Pancreas (tissue), 10 donors: ENCODE measurements at regions not wholly inside any gene's neighbourhood (a gene's known extent, or its start where the extent isn't known, plus 50 kb on each side); places are given as distances from the start of the nearest gene placed in this dataset.

Experiments used
- ATAC-seq, 4 donors: fragments of 200-7000 bp; cut with Tn5 transposase; one replicate each; pipeline versions ENCODE4 v1.8.0 to v1.9.1; 2020; ENCODE audit warnings: mild to moderate bottlenecking in 4 of 4, moderate library complexity in 4 of 4
- DNase-seq, 6 donors: peaks; one replicate each; pipeline ENCODE4 v3.0.0-alpha.2; 2020
- FAIRE-seq: peaks from 2 replicates; lab custom pipeline; 2012; peaks lifted over from hg19 to GRCh38; lab: Jason Lieb, UNC
- H3K27ac ChIP-seq, 4 donors: fragments of 200-600 bp; sonication (generic); 1 replicate in 3 of 4; 2 replicates in 1 of 4; pipeline versions ENCODE4 v1.5.0 to v1.8.0; 2020
- H3K27me3 ChIP-seq, 4 donors: fragments of 200-600 bp; one replicate each; pipeline ENCODE4 v1.8.0; 2021
- H3K36me3 ChIP-seq, 3 donors: fragments of 200-600 bp; sonication (generic) in 1 of 3; one replicate each; pipeline versions ENCODE4 v1.5.0 to v1.8.0; 2020 to 2021
- H3K4me1 ChIP-seq, 3 donors: fragments of 200-600 bp; one replicate each; pipeline ENCODE4 v1.8.0; 2021
- H3K4me3 ChIP-seq, 4 donors: fragments of 200-600 bp; sonication (generic) in 2 of 4; one replicate each; pipeline versions ENCODE4 v1.5.0 to v1.8.0; 2020 to 2021
- H3K9me3 ChIP-seq, 4 donors: fragments of 200-600 bp; one replicate each; pipeline ENCODE4 v1.8.0; 2021
- CTCF ChIP-seq, 4 donors: fragments of 200-600 bp; sonication (generic) in 3 of 4; IDR thresholded peaks; one replicate each; pipeline versions ENCODE4 v1.5.0 to v1.8.0; 2021; ENCODE audit warnings: antibody characterized with exemption in 4 of 4
- WGBS, 2 donors: extraction: QIAGEN DNeasy Blood & Tissue Kit; methylation state at CpG; one replicate each; pipeline ENCODE4 v1.1.7; 2013; 5-methylcytosine and 5-hydroxymethylcytosine counted together
- intact Hi-C, 3 donors: fragments of 100-400 bp; cut with DNase I; formaldehyde crosslinking; loops; one replicate each; pipeline versions ENCODE4 v1.11.1 to v1.14.2; 2022
- donor health status: healthy with polysubstance abuse.
- donor health status: DM: no; HTN: no; CAD: no; lungs with moderate emphysema.
- donor health status: DM: no; HTN: no; CAD: no.
- donor health status: control.
- donor health status: control.
- donor health status: Bipolar disorder and iron deficiency.
- donor health status: DM: yes; HTN: yes; CAD: no.
- donor health status: DM: no; HTN: no; CAD: no.
- donor health status: DM: no; HTN: no; CAD: no.
- donor health status: DM: yes; HTN: yes; CAD: no.

DNA sequence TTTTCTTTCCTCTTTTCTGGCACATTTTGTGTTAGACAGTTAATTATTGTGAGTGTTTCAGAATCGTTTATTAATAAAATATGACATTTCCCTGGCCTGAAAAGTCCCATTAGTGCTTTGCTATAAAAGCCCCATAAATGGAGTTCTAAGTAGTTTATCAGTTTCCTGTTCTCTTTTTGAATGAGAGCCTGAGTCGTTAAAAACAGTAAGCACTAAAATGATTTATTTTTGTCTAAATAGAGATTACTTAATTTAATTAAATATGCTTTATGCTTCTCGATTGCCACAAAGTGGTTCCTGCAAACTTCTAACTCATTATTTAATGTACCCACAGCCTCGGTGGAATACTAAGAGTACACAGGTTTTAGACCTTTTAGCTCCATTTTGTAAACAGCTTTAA is 577.9 kb downstream of the C6orf118 start:
- intact Hi-C loops = no loop called here
- H3K4me1 ChIP-seq = no peaks in the 10 kb centered on the region
- FAIRE-seq (no peak), DNase-seq (no peak), ATAC-seq (no peak)
- H3K4me3 ChIP-seq = no peak overlapping the region
- H3K27me3 ChIP-seq = no peaks in the 10 kb centered on the region
- no peak for TF ChIP-seq CTCF (IDR thresholded peaks at IDR 0.05)
- WGBS, 2 donors = 22 to 25% methylated on average over 4 of the region's 4 CpGs
- H3K27ac ChIP-seq = no peak overlapping the region
- no peaks in the 10 kb centered on the region for H3K9me3 ChIP-seq
- H3K36me3 ChIP-seq = no peaks in the 10 kb centered on the region

DNA sequence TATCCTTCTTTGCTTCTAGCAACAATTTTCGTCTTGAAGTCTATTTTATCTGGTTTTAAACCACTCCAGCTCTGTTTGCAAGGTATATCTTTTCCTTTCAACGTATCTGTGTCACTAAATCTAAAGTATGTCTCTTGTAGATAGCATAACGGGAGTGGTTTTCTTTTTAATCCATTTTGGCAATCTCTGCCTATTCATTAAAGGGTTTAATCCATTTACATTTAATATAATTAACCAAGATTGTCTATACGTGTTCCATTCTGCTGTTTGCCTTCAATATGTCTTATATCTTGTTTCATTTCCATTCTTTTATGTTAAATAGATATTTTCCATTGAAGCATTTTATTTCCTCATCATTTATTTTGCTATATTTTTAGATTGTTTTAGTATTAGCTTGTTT is 587.9 kb downstream of the C6orf118 start:
- FAIRE-seq (no peak), DNase-seq (no peak), ATAC-seq (no peak)
- Histone ChIP-seq H3K9me3 (no peaks in the 10 kb centered on the region), H3K27me3 (no peaks in the 10 kb centered on the region), H3K4me3 (no peak overlapping the region), H3K4me1 (no peaks in the 10 kb centered on the region), H3K27ac (no peak overlapping the region), H3K36me3 (no peaks in the 10 kb centered on the region)
- intact Hi-C loops = no loop called here
- WGBS, 2 donors = 29 to 30% methylated on average over 4 of the region's 4 CpGs
- no peak for TF ChIP-seq CTCF (IDR thresholded peaks at IDR 0.05)

GRCh38 chr6:164700497-164700896 is 608.9 kb downstream of the C6orf118 start:
- DNase-seq (no peak), FAIRE-seq (no peak), ATAC-seq (no peak)
- H3K9me3 ChIP-seq = no peaks in the 10 kb centered on the region
- 39% methylated on average over 1 of the region's 1 CpG for WGBS, 2 donors
- TF ChIP-seq CTCF (IDR thresholded peaks at IDR 0.05) = no peak
- intact Hi-C loops = no loop called here
- H3K4me3 ChIP-seq = no peak overlapping the region
- H3K27ac ChIP-seq = no peak overlapping the region
- H3K27me3 ChIP-seq = no peaks in the 10 kb centered on the region
- H3K4me1 ChIP-seq = no peaks in the 10 kb centered on the region
- no peaks in the 10 kb centered on the region for H3K36me3 ChIP-seq

DNA sequence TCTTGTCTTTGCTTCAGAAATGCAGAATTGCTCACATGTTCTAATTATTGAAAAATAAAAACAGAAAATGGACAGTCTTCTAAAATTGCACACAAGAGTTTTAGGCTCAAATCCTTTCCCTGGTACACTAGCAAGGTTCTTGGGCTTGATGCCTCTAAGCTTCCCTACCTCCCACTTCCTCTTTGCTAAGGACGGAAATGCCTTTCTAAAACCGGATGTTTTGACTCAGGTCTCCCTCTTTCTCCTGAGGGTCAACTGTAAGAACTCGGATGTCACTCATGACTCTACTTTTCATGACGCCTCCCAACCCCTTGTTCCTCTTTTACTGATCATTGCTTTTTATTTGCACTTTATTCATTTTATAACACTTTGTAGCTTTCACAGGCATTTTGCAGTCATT is 613.5 kb downstream of the C6orf118 start:
- ATAC-seq = no peak
- TF ChIP-seq CTCF (IDR thresholded peaks at IDR 0.05) = no peak
- H3K9me3 ChIP-seq = no peaks in the 10 kb centered on the region
- intact Hi-C loops = loop anchor here in 1 of 3 donors (5.0 kb wide), 1 partner anchor 734 kb away; no protein-coding TSS in a partner anchor
- H3K36me3 ChIP-seq = no peaks in the 10 kb centered on the region
- no peak overlapping the region for H3K27ac ChIP-seq
- H3K4me1 ChIP-seq = no peaks in the 10 kb centered on the region
- no peak for DNase-seq
- H3K4me3 ChIP-seq = no peak overlapping the region
- 45 to 54% methylated on average over 4 of the region's 4 CpGs for WGBS, 2 donors
- no peak for FAIRE-seq
- no peaks in the 10 kb centered on the region for H3K27me3 ChIP-seq

DNA sequence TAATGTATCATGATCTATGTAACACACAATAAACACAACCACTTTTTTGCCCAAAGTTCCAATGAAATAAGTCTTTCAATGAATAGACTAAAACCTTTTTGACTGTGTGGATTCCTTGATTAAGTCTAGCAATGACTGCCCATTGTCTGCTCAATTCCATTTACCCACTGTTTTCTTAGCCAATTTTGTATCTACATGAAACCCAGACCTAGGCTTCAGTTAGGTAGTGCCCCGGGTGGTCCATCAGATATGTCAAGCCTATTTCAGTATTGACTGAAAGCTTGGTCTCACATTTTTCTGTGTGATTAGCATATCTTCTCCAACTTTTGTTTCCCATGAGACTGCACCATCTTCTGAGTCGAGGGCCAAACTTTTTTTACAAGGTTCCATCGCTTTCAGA is 615.0 kb downstream of the C6orf118 start:
- FAIRE-seq (no peak), DNase-seq (no peak), ATAC-seq (no peak)
- Histone ChIP-seq H3K36me3 (no peaks in the 10 kb centered on the region), H3K4me3 (no peak overlapping the region), H3K9me3 (no peaks in the 10 kb centered on the region), H3K27me3 (no peaks in the 10 kb centered on the region), H3K4me1 (no peaks in the 10 kb centered on the region), H3K27ac (no peak overlapping the region)
- WGBS, 2 donors = 73 to 80% methylated on average over 3 of the region's 3 CpGs
- intact Hi-C loops = no loop called here
- no peak for TF ChIP-seq CTCF (IDR thresholded peaks at IDR 0.05)
